IPS DF 6.9 (cell line): ENCODE measurements at regions not wholly inside any gene's neighbourhood (a gene's known extent, or its start where the extent isn't known, plus 50 kb on each side); places are given as distances from the start of the nearest gene placed in this dataset.

Experiments
- DNase-seq: peaks from one replicate; pipeline ENCODE4 v3.0.0-alpha.2; 2013; ENCODE audit warnings: low read depth, low spot score
- H3K27ac ChIP-seq: one replicate; pipeline ENCODE4 v1.5.1; 2013; ENCODE audit warnings: low read length, control low read depth
- H3K27me3 ChIP-seq: 2 replicates; pipeline ENCODE4 v1.6.1; 2013; ENCODE audit warnings: mild to moderate bottlenecking, low read length; ENCODE audit not compliant: control insufficient read depth, insufficient read depth
- H3K36me3 ChIP-seq: 2 replicates; pipeline ENCODE4 v1.6.1; 2013; ENCODE audit warnings: low read length; ENCODE audit not compliant: control insufficient read depth, insufficient read depth
- H3K4me1 ChIP-seq: 2 replicates; pipeline ENCODE4 v1.6.1; 2013; ENCODE audit warnings: low read length; ENCODE audit not compliant: control insufficient read depth, insufficient read depth
- H3K4me3 ChIP-seq: 2 replicates; pipeline ENCODE4 v1.5.1; 2013; ENCODE audit warnings: mild to moderate bottlenecking, low read length
- H3K9me3 ChIP-seq: 2 replicates; pipeline ENCODE4 v1.6.1; 2013; ENCODE audit warnings: low read length, inconsistent platforms; ENCODE audit not compliant: control insufficient read depth, insufficient read depth
- WGBS: extraction: QIAGEN DNeasy Blood & Tissue Kit; methylation state at CpG from one replicate; pipeline ENCODE4 v1.1.7; 2013; ENCODE audit warnings: mixed read lengths, missing lambda C conversion rate; ENCODE audit not compliant: insufficient read length, insufficient coverage; 5-methylcytosine and 5-hydroxymethylcytosine counted together

DNA sequence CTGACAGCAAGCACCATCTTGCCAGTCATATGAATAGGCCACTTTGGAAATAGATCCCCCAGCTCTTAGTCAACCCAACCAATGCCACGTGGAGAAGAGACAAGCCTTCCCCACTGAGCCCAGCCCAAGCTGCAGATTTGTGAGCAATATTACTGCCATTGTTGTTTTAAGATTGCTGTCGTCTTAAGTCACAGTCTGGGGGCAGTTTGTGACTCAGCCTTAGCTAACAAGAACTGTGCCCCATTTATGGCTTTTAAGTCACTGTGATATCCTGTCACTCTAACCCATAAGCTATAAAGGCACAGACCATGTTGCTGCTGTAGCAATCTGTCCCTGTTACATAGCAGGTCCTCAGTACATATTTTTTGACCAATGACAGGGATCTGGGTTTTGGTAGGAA lies 464.2 kb downstream of the MED13L start:
- WGBS, result no CpG with 5 or more reads among the region's 2 CpGs
- Histone ChIP-seq H3K4me1 (no peaks in the 10 kb centered on the region), H3K27me3 (no peaks in the 10 kb centered on the region), H3K9me3 (no peaks in the 10 kb centered on the region), H3K27ac (no peak overlapping the region), H3K36me3 (no peaks in the 10 kb centered on the region), H3K4me3 (no peak overlapping the region)
- DNase-seq, result no peak

DNA sequence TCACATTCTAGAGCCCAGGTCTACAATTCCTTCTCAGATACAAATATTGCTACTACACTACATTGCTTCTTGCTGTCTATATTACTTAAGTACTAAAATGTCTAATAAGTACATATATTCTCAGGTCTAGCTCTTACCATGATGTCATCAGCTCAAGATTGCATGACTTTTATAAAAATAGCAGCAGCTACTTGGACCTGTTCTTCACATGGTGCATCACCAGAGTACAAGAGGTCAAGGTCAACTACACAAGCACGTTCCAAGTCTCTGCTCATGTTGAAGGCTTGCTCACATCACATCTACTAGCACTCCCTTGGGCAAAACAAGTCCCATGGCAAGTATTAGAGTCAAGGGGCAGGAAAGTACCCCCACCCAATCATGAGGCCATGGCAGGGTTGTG lies 465.6 kb downstream of the MED13L start:
- no peak for DNase-seq
- H3K27me3 ChIP-seq, result no peaks in the 10 kb centered on the region
- H3K4me3 ChIP-seq, result no peak overlapping the region
- H3K27ac ChIP-seq, result no peak overlapping the region
- H3K4me1 ChIP-seq, result no peaks in the 10 kb centered on the region
- no peaks in the 10 kb centered on the region for H3K9me3 ChIP-seq
- H3K36me3 ChIP-seq, result no peaks in the 10 kb centered on the region
- WGBS, result no CpG with 5 or more reads among the region's 1 CpG

GRCh38 chr12:115811045-115811444 lies 466.4 kb downstream of the MED13L start:
- Histone ChIP-seq H3K27me3 (no peaks in the 10 kb centered on the region), H3K27ac (no peak overlapping the region), H3K36me3 (no peaks in the 10 kb centered on the region), H3K9me3 (no peaks in the 10 kb centered on the region), H3K4me3 (no peak overlapping the region), H3K4me1 (no peaks in the 10 kb centered on the region)
- 100% methylated on average over 1 of the region's 4 CpGs for WGBS
- no peak for DNase-seq

DNA sequence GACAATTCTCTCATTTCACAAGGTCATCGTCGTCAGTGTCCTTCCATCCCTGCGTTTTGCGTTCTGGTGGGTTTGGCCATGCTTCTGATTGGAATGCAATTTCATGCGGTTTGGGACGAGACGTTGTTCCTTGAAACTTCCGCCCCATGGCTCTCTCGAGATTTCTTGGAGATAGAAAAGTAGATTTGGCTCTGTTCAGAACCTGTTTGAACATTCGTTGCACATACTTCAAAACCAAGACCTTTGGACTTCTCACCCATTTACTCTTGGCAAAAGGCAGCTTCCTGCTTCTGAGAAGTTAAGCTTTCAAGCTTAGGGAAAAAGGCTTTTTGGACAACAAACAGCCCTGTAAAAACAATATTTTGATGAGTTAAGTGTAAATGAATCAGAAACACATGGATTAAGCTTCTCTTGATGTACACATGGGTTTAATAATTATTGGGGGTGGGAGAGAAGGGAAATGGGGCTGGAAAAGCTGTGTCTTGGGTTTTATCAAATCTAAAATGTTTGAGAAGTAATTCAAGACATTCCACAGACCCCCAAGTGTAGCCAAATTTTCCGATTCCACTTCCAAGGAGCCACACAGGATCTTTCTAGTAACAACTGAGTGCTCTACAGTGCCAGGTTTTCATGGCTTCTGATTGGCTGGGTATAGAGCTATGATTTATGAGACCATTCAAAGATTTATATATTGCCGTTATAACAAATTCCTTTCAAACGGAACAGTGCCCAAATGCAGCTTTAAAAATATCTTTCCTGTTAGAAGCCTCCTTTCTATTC lies 467.2 kb downstream of the MED13L start:
- Histone ChIP-seq H3K36me3 (no peaks in the 10 kb centered on the region), H3K27me3 (no peaks in the 10 kb centered on the region), H3K4me1 (no peaks in the 10 kb centered on the region), H3K9me3 (no peaks in the 10 kb centered on the region), H3K4me3 (no peak overlapping the region), H3K27ac (no peak overlapping the region)
- WGBS, result no CpG with 5 or more reads among the region's 13 CpGs
- DNase-seq, result no peak

- no peak for DNase-seq
- no peaks in the 10 kb centered on the region for H3K9me3 ChIP-seq
- no peaks in the 10 kb centered on the region for H3K36me3 ChIP-seq
- H3K27me3 ChIP-seq, result no peaks in the 10 kb centered on the region
- no peak overlapping the region for H3K4me3 ChIP-seq
- no CpG with 5 or more reads among the region's 3 CpGs for WGBS
- H3K4me1 ChIP-seq, result no peaks in the 10 kb centered on the region
- H3K27ac ChIP-seq, result no peak overlapping the region
These were observed 471.5 kb downstream of the MED13L start for GRCh38 chr12:115806000-115806399.

DNA sequence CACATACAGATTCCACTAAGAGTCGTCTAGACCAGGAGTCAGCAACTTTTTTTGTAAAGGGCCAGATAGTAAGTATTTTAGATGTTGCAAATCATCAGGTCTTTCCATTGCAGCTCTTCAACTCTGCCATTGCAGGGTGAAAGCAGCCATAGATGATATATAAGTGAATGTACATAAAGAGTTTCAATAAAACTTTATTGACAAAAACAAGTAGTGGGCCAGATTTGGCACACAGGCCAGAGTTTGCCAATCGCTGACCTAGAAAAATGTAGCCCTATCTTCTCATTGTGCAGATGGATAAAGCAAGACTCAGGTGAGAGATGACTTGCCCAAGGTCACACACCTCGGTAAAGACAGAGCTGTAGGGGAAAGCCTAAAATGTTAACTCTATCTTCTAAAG lies 474.7 kb downstream of the MED13L start:
- Histone ChIP-seq H3K27me3 (no peaks in the 10 kb centered on the region), H3K36me3 (no peaks in the 10 kb centered on the region), H3K4me1 (no peaks in the 10 kb centered on the region), H3K9me3 (no peaks in the 10 kb centered on the region), H3K4me3 (no peak overlapping the region), H3K27ac (no peak overlapping the region)
- DNase-seq, result no peak
- WGBS, result no CpG with 5 or more reads among the region's 3 CpGs

- Histone ChIP-seq H3K27ac (no peak overlapping the region), H3K27me3 (no peaks in the 10 kb centered on the region), H3K4me3 (no peak overlapping the region), H3K9me3 (no peaks in the 10 kb centered on the region), H3K36me3 (no peaks in the 10 kb centered on the region), H3K4me1 (no peaks in the 10 kb centered on the region)
- WGBS, result no CpG with 5 or more reads among the region's 3 CpGs
- no peak for DNase-seq
These were observed 475.6 kb downstream of the MED13L start for GRCh38 chr12:115801871-115802270.

DNA sequence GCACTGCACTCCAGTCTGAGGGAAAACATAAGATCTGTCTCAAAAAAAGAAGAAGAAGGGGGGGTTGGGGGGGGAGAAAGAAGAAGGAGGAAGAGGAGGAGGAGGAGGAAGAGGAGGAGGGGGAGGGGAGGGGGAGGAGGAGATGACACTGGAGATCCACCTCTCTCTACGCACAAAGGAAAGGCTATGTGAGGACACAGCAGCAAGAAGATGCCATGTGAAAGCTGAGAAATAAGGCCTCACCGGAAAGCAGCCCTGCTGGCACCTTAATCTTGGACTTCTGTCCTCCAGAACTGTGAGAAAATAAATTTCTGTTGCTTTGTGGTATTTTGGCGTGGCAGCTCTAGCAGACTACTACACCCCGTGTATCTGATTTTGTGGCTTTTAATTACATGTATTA lies 477.9 kb downstream of the MED13L start:
- H3K27ac ChIP-seq, result no peak overlapping the region
- no peaks in the 10 kb centered on the region for H3K9me3 ChIP-seq
- H3K4me3 ChIP-seq, result no peak overlapping the region
- no peaks in the 10 kb centered on the region for H3K36me3 ChIP-seq
- H3K27me3 ChIP-seq, result no peaks in the 10 kb centered on the region
- H3K4me1 ChIP-seq, result no peaks in the 10 kb centered on the region
- no CpG with 5 or more reads among the region's 4 CpGs for WGBS
- no peak for DNase-seq

- Histone ChIP-seq H3K27ac (no peak overlapping the region), H3K4me1 (no peaks in the 10 kb centered on the region), H3K36me3 (no peaks in the 10 kb centered on the region), H3K27me3 (no peaks in the 10 kb centered on the region), H3K4me3 (no peak overlapping the region), H3K9me3 (no peaks in the 10 kb centered on the region)
- no CpG with 5 or more reads among the region's 4 CpGs for WGBS
- DNase-seq, result no peak
These were observed 479.1 kb downstream of the MED13L start for GRCh38 chr12:115798309-115798917.

- Histone ChIP-seq H3K36me3 (no peaks in the 10 kb centered on the region), H3K9me3 (no peaks in the 10 kb centered on the region), H3K4me3 (no peak overlapping the region), H3K27me3 (no peaks in the 10 kb centered on the region), H3K4me1 (no peaks in the 10 kb centered on the region), H3K27ac (no peak overlapping the region)
- WGBS, result no CpG with 5 or more reads among the region's 6 CpGs
- DNase-seq, result no peak
These were observed 482.8 kb downstream of the MED13L start for GRCh38 chr12:115794659-115795081.

- no peak overlapping the region for H3K27ac ChIP-seq
- DNase-seq, result no peak
- no peaks in the 10 kb centered on the region for H3K9me3 ChIP-seq
- H3K36me3 ChIP-seq, result no peaks in the 10 kb centered on the region
- WGBS, result no CpG with 5 or more reads among the region's 4 CpGs
- H3K27me3 ChIP-seq, result no peaks in the 10 kb centered on the region
- no peaks in the 10 kb centered on the region for H3K4me1 ChIP-seq
- H3K4me3 ChIP-seq, result no peak overlapping the region
These were observed 486.2 kb downstream of the MED13L start for GRCh38 chr12:115791331-115791730.
